ENCODE measurements at regions not wholly inside any gene's neighbourhood (a gene's known extent, or its start where the extent isn't known, plus 50 kb on each side); places are given as distances from the start of the nearest gene placed in this dataset.

GRCh38 chr4:10173754-10174749 is 57.5 kb upstream of the WDR1 start:
- DNase-seq, result no peak

- DNase-seq, result no peak
These were observed 56.6 kb upstream of the WDR1 start for GRCh38 chr4:10173037-10173753.

DNA sequence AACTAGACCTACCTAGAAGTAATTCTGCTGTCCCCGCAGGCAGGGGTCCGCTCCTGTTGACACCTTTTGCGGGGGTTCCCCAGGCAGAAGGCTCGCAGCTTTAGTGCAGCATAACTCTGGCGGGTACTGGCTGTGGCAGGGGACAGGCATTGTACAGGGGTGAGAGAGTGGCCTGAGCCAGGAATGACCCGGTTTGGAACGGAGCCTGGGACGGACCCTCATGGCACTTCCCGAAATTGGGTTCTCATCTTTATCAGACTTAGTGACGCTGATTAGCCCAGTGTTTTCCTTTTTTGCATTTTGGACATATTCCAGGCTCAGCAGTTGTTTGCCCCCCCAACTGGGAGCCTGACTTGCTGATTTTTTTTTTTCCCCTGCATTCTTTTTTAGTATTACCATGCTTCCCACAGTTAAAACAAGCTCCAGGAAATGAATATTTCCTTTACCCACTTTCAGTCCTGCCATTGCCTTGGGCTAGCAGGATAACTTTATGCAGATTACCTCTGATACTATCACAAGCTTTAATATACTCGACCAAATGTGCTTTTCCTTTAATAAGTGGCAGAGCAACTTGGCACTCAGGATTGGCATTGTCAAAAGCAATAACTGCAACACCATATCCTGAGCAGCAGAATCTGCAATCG is 55.8 kb upstream of the WDR1 start:
- no peak for DNase-seq

GRCh38 chr4:10171055-10171454 is 54.5 kb upstream of the WDR1 start:
- DNase-seq, result no peak

DNA sequence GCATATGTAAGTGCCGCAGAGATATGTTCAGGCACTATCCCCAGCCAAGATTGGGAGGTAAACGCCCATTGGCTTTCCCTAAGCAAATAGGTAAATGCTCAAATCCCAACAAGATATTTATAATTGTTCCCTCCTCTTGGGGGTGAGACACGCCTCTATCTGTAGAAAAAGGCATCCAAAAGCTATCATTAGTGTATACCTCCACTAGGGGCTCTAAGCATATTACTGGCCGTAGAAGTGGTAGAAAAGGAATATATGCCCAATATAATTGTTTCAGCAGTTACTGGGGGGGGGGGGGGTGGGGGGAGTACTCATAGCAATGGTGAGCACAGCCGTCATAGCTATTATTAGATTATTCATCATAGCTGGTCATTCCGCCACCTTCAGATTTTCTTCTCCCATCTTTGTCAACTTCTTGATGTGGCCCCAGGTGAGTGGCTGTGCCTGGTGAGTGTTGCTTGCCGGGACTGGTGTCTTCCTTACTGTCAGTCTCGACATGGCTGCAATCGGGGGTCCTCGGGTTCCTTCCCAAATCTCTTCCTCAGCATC is 53.3 kb upstream of the WDR1 start:
- DNase-seq, result no peak

DNA sequence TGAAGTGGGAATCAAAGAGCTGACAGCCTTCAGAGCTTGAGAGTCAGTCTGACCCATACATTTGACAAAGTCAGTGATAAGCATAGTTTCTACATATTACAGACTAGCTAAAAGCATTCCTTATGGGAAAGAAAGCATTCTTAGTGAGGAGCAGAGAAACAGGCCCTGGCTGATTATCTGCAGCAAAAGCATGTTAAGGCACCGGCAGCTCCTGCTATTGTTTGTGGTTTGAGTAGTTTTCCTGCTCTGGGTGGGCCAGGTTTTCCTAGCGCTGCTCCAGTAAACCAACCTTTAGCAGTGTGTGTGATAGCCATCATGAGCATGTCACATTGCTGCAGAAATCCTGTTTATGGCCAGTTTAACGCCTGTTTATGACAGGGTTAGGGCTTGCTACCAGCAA is 51.6 kb upstream of the WDR1 start:
- DNase-seq, result no peak

DNA sequence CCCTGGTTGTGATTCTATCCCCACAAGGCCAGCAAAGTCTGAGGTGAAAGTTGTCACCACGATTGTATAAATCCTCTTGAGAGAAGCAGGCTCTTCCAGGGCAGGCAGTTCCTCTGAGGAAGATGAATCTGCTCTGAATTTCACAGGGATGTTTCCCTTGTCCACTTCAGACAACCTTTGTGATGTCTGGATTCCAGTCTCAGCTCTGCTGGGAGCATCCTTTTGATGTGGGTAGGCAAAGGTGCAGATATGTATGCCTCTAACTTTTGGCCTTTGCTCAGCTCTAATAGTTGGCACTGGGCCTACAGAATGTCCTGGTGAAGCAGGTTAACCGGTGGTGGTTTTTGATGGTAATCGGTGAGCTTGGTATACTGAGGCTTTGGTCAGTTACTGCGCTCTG is 50.6 kb upstream of the WDR1 start:
- DNase-seq, result no peak

All from CD4-positive, alpha-beta T cell treated with Interferon alpha-2 for 1 hour (primary cell).